Omental fat pad (tissue), 3 donors: ENCODE measurements at regions not wholly inside any gene's neighbourhood (a gene's known extent, or its start where the extent isn't known, plus 50 kb on each side); places are given as distances from the start of the nearest gene placed in this dataset.

Source experiments
- ATAC-seq: fragments of 150-250 bp; one replicate; pipeline ENCODE4 v1.9.1; 2016; ENCODE audit warnings: mild to moderate bottlenecking, moderate library complexity; ENCODE audit not compliant: low FRiP score
- DNase-seq: peaks from one replicate; pipeline ENCODE4 v3.0.0-alpha.2; 2019; ENCODE audit warnings: low spot score
- CTCF ChIP-seq, 3 donors: fragments of 450-650 bp; IDR thresholded peaks; one replicate each; pipeline ENCODE4 v1.5.1; 2016 to 2017; ENCODE audit warnings: antibody characterized with exemption in 3 of 3, mild to moderate bottlenecking in 3 of 3, moderate library complexity in 2 of 3

GRCh38 chr2:58484629-58485028 is 243.5 kb upstream of the FANCL start:
- no peak for TF ChIP-seq CTCF (IDR thresholded peaks at IDR 0.05)
- ATAC-seq: no peak
- no peak for DNase-seq

GRCh38 chr2:58484221-58484620 is 243.1 kb upstream of the FANCL start:
- no peak for TF ChIP-seq CTCF (IDR thresholded peaks at IDR 0.05)
- no peak for ATAC-seq
- DNase-seq: no peak

- TF ChIP-seq CTCF (IDR thresholded peaks at IDR 0.05): no peak
- ATAC-seq (no peak), DNase-seq (no peak)
These were observed 242.2 kb upstream of the FANCL start for GRCh38 chr2:58483307-58483706.

- ATAC-seq (no peak), DNase-seq (no peak)
- TF ChIP-seq CTCF (IDR thresholded peaks at IDR 0.05): no peak
These were observed 240.5 kb upstream of the FANCL start for GRCh38 chr2:58481670-58482069.

- no peak for TF ChIP-seq CTCF (IDR thresholded peaks at IDR 0.05)
- DNase-seq: no peak
- no peak for ATAC-seq
These were observed 239.0 kb upstream of the FANCL start for GRCh38 chr2:58480141-58480540.

- TF ChIP-seq CTCF (IDR thresholded peaks at IDR 0.05): no peak
- ATAC-seq (no peak), DNase-seq (no peak)
These were observed 238.5 kb upstream of the FANCL start for GRCh38 chr2:58479535-58480140.

- DNase-seq (no peak), ATAC-seq (no peak)
- no peak for TF ChIP-seq CTCF (IDR thresholded peaks at IDR 0.05)
These were observed 235.4 kb upstream of the FANCL start for GRCh38 chr2:58476556-58476955.
